K562 (cell line): ENCODE measurements at regions not wholly inside any gene's neighbourhood (a gene's known extent, or its start where the extent isn't known, plus 50 kb on each side); places are given as distances from the start of the nearest gene placed in this dataset.

Experiments
- ATAC-seq: fragments of 200-7000 bp; cut with Tn5 transposase; 3 replicates; pipeline ENCODE4 v1.9.1; 2020; ENCODE audit warnings: moderate library complexity
- BruUV-seq: library from RNA; stranded (reverse); fragments of 400-500 nt; replicated peaks from 2 replicates; lab custom pipeline; 2021; lab: Mats Ljungman, UMichigan
- CTCF ChIA-PET: fragments of 300-600 bp; formaldehyde crosslinking; extraction: SDS; loops from one replicate; lab custom pipeline; 2021; ENCODE audit warnings: low intra/inter-chr PET ratio; lab: Yijun Ruan, JAX
- POLR2A ChIA-PET: fragments of 300-600, 350-650 bp; sonication (Branson Sonifier 250); formaldehyde crosslinking; extraction: SDS; loops from one replicate; lab custom pipeline; 2021; ENCODE audit warnings: antibody characterized with exemption, inconsistent platforms; lab: Yijun Ruan, JAX
- DNase-seq, 4 experiments: peaks; one replicate each; pipeline versions ENCODE4 v3.0.0 to v3.0.0-alpha.2; 2011 to 2018; ENCODE audit warnings: low spot score in 3 of 4, mixed read lengths in 3 of 4; ENCODE audit errors: extremely low read depth in 1 of 4
- FAIRE-seq: peaks from 2 replicates; lab custom pipeline; 2011; peaks lifted over from hg19 to GRCh38; lab: Jason Lieb, UNC
- H2AFZ ChIP-seq: 2 replicates; pipeline ENCODE4 v1.6.0; 2011; ENCODE audit warnings: low read depth, low read length, control low read depth, inconsistent platforms
- H3K27ac ChIP-seq: fragments of 200-600 bp; 3 replicates; pipeline ENCODE4 v1.8.0; 2011; ENCODE audit warnings: low read depth, mild to moderate bottlenecking, control low read depth, inconsistent platforms, low read length, moderate library complexity, mixed read lengths; ENCODE audit errors: extremely low read depth
- H3K27me3 ChIP-seq, 2 experiments: fragments of 300-600 bp in 1 of 2; 2 replicates in 1 of 2; 3 replicates in 1 of 2; pipeline versions ENCODE4 v1.6.0 to v1.8.0; 2011; ENCODE audit warnings: inconsistent platforms in 2 of 2, low read length in 2 of 2, mild to moderate bottlenecking in 1 of 2, mixed read lengths in 1 of 2, moderate library complexity in 1 of 2; ENCODE audit not compliant: control insufficient read depth in 2 of 2, insufficient read depth in 2 of 2
- H3K36me3 ChIP-seq: fragments of 300-600 bp; 3 replicates; pipeline ENCODE4 v1.8.0; 2011; ENCODE audit warnings: mild to moderate bottlenecking, low read length, inconsistent platforms; ENCODE audit not compliant: control insufficient read depth, insufficient read depth
- H3K4me1 ChIP-seq, 2 experiments: fragments of 200-600 bp in 1 of 2; replicated peaks in 1 of 2; 2 replicates in 1 of 2; 3 replicates in 1 of 2; pipeline versions ENCODE4 v1.5.1 to v1.8.0; 2011; ENCODE audit warnings: inconsistent platforms in 2 of 2, low read length in 2 of 2, mild to moderate bottlenecking in 1 of 2, mixed read lengths in 1 of 2, moderate library complexity in 1 of 2; ENCODE audit not compliant: control insufficient read depth in 2 of 2, insufficient read depth in 2 of 2
- H3K4me2 ChIP-seq: 2 replicates; pipeline ENCODE4 v1.6.1; 2011; ENCODE audit warnings: low read length, control low read depth, inconsistent platforms, mixed read lengths; ENCODE audit not compliant: insufficient read depth
- H3K4me3 ChIP-seq: fragments of 200-600 bp; sonication (generic), shearing (Covaris generic); 2 replicates; pipeline ENCODE4 v1.5.1; 2016; ENCODE audit warnings: control low read depth, inconsistent platforms
- H3K79me2 ChIP-seq: fragments of 200-600 bp; 3 replicates; pipeline ENCODE4 v1.8.0; 2011; ENCODE audit warnings: low read length, inconsistent platforms; ENCODE audit not compliant: control insufficient read depth, insufficient read depth
- H3K9ac ChIP-seq, 2 experiments: 2 replicates each; pipeline versions ENCODE4 v1.6.0 to v1.6.1; 2011; ENCODE audit warnings: low read depth in 2 of 2, low read length in 2 of 2, control low read depth in 1 of 2, inconsistent platforms in 1 of 2, mild to moderate bottlenecking in 1 of 2, mixed read lengths in 1 of 2; ENCODE audit not compliant: insufficient read depth in 1 of 2
- H3K9me1 ChIP-seq: one replicate; pipeline ENCODE4 v1.6.0; 2011; ENCODE audit warnings: inconsistent platforms, mild to moderate bottlenecking, low read length, moderate library complexity; ENCODE audit not compliant: control insufficient read depth, insufficient read depth
- H3K9me3 ChIP-seq: replicated peaks from 2 replicates; pipeline ENCODE4 v1.5.1; 2011; ENCODE audit warnings: low read depth, low read length, inconsistent platforms; ENCODE audit not compliant: control insufficient read depth, insufficient read depth
- H4K20me1 ChIP-seq: replicated peaks from 2 replicates; pipeline ENCODE4 v1.6.1; 2011; ENCODE audit warnings: low read length, inconsistent platforms, mixed read lengths; ENCODE audit not compliant: control insufficient read depth, insufficient read depth
- CREM ChIP-seq: IDR thresholded peaks from 2 replicates; pipeline ENCODE4 v1.6.1; 2014; ENCODE audit warnings: antibody characterized with exemption, low read depth
- ETV1 ChIP-seq: fragments of 450-650 bp; conservative IDR thresholded peaks from 2 replicates; pipeline ENCODE4 v1.6.1; 2016; ENCODE audit warnings: missing genetic modification characterization, control low read depth, low read depth, missing compliant biosample characterization
- KLF1 ChIP-seq: fragments of 450-650 bp; IDR thresholded peaks from 2 replicates; pipeline ENCODE4 v1.6.1; 2016; ENCODE audit warnings: missing genetic modification characterization, missing compliant biosample characterization
- MBD2 ChIP-seq: sonication (generic); IDR thresholded peaks from 2 replicates; pipeline ENCODE4 v1.6.1; 2016; ENCODE audit warnings: low read depth, borderline replicate concordance
- MEIS2 ChIP-seq: fragments of 450-650 bp; IDR thresholded peaks from 2 replicates; pipeline ENCODE4 v1.6.1; 2014; ENCODE audit warnings: mild to moderate bottlenecking; ENCODE audit not compliant: partially characterized antibody
- POLR2H ChIP-seq: IDR thresholded peaks from 2 replicates; pipeline ENCODE4 v1.6.1; 2016; ENCODE audit warnings: missing genetic modification characterization, low read depth, mild to moderate bottlenecking, control low read depth, missing compliant biosample characterization, moderate library complexity
- TAF9B ChIP-seq: fragments of 450-650 bp; IDR thresholded peaks from 2 replicates; pipeline ENCODE4 v1.6.1; 2018; ENCODE audit warnings: mild to moderate bottlenecking; ENCODE audit not compliant: partially characterized antibody
- ZBTB9 ChIP-seq: fragments of 450-650 bp; formaldehyde crosslinking; IDR thresholded peaks from 2 replicates; pipeline ENCODE4 v1.4.0; 2020; ENCODE audit warnings: mild to moderate bottlenecking, moderate library complexity
- ZNF586 ChIP-seq: fragments of 450-650 bp; formaldehyde crosslinking; conservative IDR thresholded peaks from 2 replicates; pipeline ENCODE4 v1.4.0; 2020; ENCODE audit warnings: mild to moderate bottlenecking, moderate library complexity
- WGBS: fragments of 100-300 bp; shearing (Covaris generic); methylation state at CpG from one replicate; pipeline ENCODE4 v1.1.6; 2016; ENCODE audit warnings: low coverage, mixed read lengths; ENCODE audit not compliant: insufficient coverage; ENCODE audit errors: missing lambda C conversion rate; 5-methylcytosine and 5-hydroxymethylcytosine counted together
- in situ Hi-C: fragments of 300-500 bp; cut with MboI; formaldehyde crosslinking; loops from 4 replicates; pipeline ENCODE4 v1.15.0; 2018; ENCODE audit warnings: inconsistent platforms, mixed read lengths
- intact Hi-C: fragments of 100-400 bp; cut with micrococcal nuclease; formaldehyde crosslinking; loops from 2 replicates; pipeline ENCODE4 v1.14.2; 2022
- TF ChIP-seq, protein P1 (sequence below): sonication (generic); formaldehyde crosslinking; IDR thresholded peaks from 2 replicates; pipeline ENCODE4 v1.8.1; 2023; ENCODE audit warnings: mild to moderate bottlenecking, missing genetic modification reagents

DNA sequence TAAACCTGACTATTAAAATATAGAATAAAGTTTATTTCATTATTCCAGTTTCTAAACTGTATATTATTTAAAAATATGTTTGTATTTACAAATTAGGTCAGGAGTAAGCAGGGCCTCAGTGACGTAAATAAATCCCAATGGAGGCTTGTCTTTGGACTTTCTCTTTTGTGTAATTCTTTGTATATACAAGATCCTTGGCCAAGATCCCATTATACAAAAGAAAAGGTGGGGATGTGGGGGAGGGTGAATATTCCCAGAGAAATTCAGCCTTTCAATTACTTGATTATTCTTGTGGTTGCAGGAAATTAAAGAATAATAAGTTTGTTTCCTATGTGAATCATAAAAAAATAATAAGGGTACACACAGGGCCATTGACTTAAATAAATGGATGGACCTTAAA lies 178.7 kb upstream of the PRPS1L1 start:
- Histone ChIP-seq H3K4me3 (no peak overlapping the region), H3K9ac (no peak overlapping the region), H3K4me2 (no peak overlapping the region), H2AFZ (no peak overlapping the region), H3K4me1 (no peaks in the 10 kb centered on the region), H3K36me3 (no peaks in the 10 kb centered on the region), H3K9me3 (no peaks in the 10 kb centered on the region), H3K27me3 (no peaks in the 10 kb centered on the region), H3K27ac (no peak overlapping the region), H3K79me2 (no peaks in the 10 kb centered on the region), H4K20me1 (no peaks in the 10 kb centered on the region), H3K9me1 (no peaks in the 10 kb centered on the region)
- intact Hi-C loops (no loop called here), in situ Hi-C loops (no loop called here)
- BruUV-seq = no TSS peak
- WGBS = 85% methylated on average over 1 of the region's 1 CpG
- ATAC-seq (no peak), FAIRE-seq (no peak), DNase-seq (no peak)
- POLR2A ChIA-PET = no interaction called here
- TF ChIP-seq MBD2 (no peak), ZBTB9 (CRISPR knock-in tag) (no peak), KLF1 (no peak), CREM (no peak), TAF9B (no peak), ETV1 (tag) (no peak), MEIS2 (no peak), POLR2H (tag) (no peak), ZNF586 (CRISPR knock-in tag) (no peak)
- TF ChIP-seq, protein P1, sequence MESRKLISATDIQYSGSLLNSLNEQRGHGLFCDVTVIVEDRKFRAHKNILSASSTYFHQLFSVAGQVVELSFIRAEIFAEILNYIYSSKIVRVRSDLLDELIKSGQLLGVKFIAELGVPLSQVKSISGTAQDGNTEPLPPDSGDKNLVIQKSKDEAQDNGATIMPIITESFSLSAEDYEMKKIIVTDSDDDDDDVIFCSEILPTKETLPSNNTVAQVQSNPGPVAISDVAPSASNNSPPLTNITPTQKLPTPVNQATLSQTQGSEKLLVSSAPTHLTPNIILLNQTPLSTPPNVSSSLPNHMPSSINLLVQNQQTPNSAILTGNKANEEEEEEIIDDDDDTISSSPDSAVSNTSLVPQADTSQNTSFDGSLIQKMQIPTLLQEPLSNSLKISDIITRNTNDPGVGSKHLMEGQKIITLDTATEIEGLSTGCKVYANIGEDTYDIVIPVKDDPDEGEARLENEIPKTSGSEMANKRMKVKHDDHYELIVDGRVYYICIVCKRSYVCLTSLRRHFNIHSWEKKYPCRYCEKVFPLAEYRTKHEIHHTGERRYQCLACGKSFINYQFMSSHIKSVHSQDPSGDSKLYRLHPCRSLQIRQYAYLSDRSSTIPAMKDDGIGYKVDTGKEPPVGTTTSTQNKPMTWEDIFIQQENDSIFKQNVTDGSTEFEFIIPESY (CRISPR knock-in tag) = no peak
- CTCF ChIA-PET = no interaction called here
